A549 (cell line): ENCODE measurements at regions not wholly inside any gene's neighbourhood (a gene's known extent, or its start where the extent isn't known, plus 50 kb on each side); places are given as distances from the start of the nearest gene placed in this dataset.

ENCODE experiments used
- CBX2 ChIP-seq: fragments of 200-600 bp; sonication (generic); IDR thresholded peaks from 2 replicates; pipeline ENCODE4 v1.6.1; 2016; ENCODE audit warnings: low read depth, mild to moderate bottlenecking, borderline replicate concordance
- CEBPB ChIP-seq, 2 experiments: fragments of >200 bp in 1 of 2; sonication (Bioruptor Twin) in 1 of 2; formaldehyde crosslinking in 1 of 2; IDR thresholded peaks; 2 replicates each; pipeline ENCODE4 v1.6.1; 2012 to 2016
- EHMT2 ChIP-seq: fragments of 200-600 bp; sonication (generic); IDR thresholded peaks from 2 replicates; pipeline ENCODE4 v1.6.1; 2016; ENCODE audit warnings: antibody characterized with exemption, low read depth, mild to moderate bottlenecking, moderate library complexity
- EP300 ChIP-seq, 2 experiments: fragments of >200 bp; sonication (Bioruptor Twin); formaldehyde crosslinking; IDR thresholded peaks; 2 replicates in 1 of 2; 3 replicates in 1 of 2; pipeline ENCODE4 v1.6.1; 2016 to 2017
- ESRRA ChIP-seq: fragments of 150-350 bp; IDR thresholded peaks from 2 replicates; pipeline ENCODE4 v1.6.1; 2014; ENCODE audit warnings: mild to moderate bottlenecking, low read length, borderline replicate concordance
- POLR2A ChIP-seq: IDR thresholded peaks from 2 replicates; pipeline ENCODE4 v1.6.1; 2012; ENCODE audit warnings: mild to moderate bottlenecking, low read length
- RAD21 ChIP-seq, 2 experiments: fragments of >200 bp in 1 of 2; sonication (Bioruptor Twin) in 1 of 2; formaldehyde crosslinking in 1 of 2; IDR thresholded peaks in 1 of 2; conservative IDR thresholded peaks in 1 of 2; 2 replicates in 1 of 2; 3 replicates in 1 of 2; pipeline ENCODE4 v1.6.1; 2012 to 2018; ENCODE audit warnings: inconsistent platforms in 1 of 2
- RFX5 ChIP-seq: fragments of 450-650 bp; IDR thresholded peaks from 2 replicates; pipeline ENCODE4 v1.7.1; 2014; ENCODE audit warnings: antibody characterized with exemption, mild to moderate bottlenecking, moderate library complexity
- SREBF2 ChIP-seq: fragments of 450-650 bp; IDR thresholded peaks from 2 replicates; pipeline ENCODE4 v1.6.1; 2014; ENCODE audit warnings: mild to moderate bottlenecking, moderate library complexity
- TF ChIP-seq, protein P1 (sequence below): fragments of 250-450 bp; sonication (Bioruptor Pico); IDR thresholded peaks from 2 replicates; pipeline ENCODE4 v1.5.0; 2021; ENCODE audit warnings: mild to moderate bottlenecking, moderate library complexity, borderline replicate concordance
- TF ChIP-seq, protein P2 (sequence below): fragments of 200-600 bp; sonication (generic); IDR thresholded peaks from 2 replicates; pipeline ENCODE4 v1.6.1; 2016; ENCODE audit warnings: antibody characterized with exemption, mild to moderate bottlenecking, moderate library complexity
- TF ChIP-seq, protein P3 (sequence below): fragments of >200 bp; sonication (Bioruptor Twin); formaldehyde crosslinking; IDR thresholded peaks from 3 replicates; pipeline ENCODE4 v1.5.1; 2016
- TF ChIP-seq, protein P4 (sequence below): IDR thresholded peaks from 2 replicates; pipeline ENCODE4 v1.6.1; 2012

DNA sequence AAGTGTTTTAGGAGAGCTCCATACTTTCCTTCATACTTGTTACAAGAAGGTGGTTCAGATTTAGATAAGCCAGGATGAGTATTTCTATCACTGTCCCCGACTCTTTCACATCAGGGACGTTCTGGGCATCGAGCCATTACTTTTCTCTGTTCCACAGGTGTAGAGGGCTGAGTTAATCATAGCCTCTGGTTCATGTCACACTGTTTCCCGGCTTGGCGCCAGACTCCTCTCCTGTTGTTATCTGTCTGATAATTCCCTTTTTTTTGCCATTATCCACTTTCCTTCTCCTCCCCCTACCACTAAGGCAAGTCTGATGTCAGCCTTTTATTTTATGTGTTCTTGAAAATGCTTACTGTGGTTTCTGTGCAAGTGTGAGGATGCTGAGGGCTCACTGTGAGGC lies 593.4 kb downstream of the UTRN start:
- no peak for TF ChIP-seq POLR2A
- TF ChIP-seq, protein P1, sequence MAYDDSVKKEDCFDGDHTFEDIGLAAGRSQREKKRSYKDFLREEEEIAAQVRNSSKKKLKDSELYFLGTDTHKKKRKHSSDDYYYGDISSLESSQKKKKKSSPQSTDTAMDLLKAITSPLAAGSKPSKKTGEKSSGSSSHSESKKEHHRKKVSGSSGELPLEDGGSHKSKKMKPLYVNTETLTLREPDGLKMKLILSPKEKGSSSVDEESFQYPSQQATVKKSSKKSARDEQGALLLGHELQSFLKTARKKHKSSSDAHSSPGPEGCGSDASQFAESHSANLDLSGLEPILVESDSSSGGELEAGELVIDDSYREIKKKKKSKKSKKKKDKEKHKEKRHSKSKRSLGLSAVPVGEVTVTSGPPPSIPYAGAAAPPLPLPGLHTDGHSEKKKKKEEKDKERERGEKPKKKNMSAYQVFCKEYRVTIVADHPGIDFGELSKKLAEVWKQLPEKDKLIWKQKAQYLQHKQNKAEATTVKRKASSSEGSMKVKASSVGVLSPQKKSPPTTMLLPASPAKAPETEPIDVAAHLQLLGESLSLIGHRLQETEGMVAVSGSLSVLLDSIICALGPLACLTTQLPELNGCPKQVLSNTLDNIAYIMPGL (CRISPR knock-in tag): no peak
- no peak for TF ChIP-seq EP300 (IDR thresholded peaks at IDR 0.05)
- TF ChIP-seq EHMT2: no peak
- no peak for TF ChIP-seq CEBPB (IDR thresholded peaks at IDR 0.05)
- TF ChIP-seq, protein P2, sequence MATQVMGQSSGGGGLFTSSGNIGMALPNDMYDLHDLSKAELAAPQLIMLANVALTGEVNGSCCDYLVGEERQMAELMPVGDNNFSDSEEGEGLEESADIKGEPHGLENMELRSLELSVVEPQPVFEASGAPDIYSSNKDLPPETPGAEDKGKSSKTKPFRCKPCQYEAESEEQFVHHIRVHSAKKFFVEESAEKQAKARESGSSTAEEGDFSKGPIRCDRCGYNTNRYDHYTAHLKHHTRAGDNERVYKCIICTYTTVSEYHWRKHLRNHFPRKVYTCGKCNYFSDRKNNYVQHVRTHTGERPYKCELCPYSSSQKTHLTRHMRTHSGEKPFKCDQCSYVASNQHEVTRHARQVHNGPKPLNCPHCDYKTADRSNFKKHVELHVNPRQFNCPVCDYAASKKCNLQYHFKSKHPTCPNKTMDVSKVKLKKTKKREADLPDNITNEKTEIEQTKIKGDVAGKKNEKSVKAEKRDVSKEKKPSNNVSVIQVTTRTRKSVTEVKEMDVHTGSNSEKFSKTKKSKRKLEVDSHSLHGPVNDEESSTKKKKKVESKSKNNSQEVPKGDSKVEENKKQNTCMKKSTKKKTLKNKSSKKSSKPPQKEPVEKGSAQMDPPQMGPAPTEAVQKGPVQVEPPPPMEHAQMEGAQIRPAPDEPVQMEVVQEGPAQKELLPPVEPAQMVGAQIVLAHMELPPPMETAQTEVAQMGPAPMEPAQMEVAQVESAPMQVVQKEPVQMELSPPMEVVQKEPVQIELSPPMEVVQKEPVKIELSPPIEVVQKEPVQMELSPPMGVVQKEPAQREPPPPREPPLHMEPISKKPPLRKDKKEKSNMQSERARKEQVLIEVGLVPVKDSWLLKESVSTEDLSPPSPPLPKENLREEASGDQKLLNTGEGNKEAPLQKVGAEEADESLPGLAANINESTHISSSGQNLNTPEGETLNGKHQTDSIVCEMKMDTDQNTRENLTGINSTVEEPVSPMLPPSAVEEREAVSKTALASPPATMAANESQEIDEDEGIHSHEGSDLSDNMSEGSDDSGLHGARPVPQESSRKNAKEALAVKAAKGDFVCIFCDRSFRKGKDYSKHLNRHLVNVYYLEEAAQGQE: no peak
- TF ChIP-seq, protein P3, sequence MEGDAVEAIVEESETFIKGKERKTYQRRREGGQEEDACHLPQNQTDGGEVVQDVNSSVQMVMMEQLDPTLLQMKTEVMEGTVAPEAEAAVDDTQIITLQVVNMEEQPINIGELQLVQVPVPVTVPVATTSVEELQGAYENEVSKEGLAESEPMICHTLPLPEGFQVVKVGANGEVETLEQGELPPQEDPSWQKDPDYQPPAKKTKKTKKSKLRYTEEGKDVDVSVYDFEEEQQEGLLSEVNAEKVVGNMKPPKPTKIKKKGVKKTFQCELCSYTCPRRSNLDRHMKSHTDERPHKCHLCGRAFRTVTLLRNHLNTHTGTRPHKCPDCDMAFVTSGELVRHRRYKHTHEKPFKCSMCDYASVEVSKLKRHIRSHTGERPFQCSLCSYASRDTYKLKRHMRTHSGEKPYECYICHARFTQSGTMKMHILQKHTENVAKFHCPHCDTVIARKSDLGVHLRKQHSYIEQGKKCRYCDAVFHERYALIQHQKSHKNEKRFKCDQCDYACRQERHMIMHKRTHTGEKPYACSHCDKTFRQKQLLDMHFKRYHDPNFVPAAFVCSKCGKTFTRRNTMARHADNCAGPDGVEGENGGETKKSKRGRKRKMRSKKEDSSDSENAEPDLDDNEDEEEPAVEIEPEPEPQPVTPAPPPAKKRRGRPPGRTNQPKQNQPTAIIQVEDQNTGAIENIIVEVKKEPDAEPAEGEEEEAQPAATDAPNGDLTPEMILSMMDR: no peak
- TF ChIP-seq SREBF2: no peak
- no peak for TF ChIP-seq RFX5
- no peak for TF ChIP-seq ESRRA
- TF ChIP-seq, protein P4, sequence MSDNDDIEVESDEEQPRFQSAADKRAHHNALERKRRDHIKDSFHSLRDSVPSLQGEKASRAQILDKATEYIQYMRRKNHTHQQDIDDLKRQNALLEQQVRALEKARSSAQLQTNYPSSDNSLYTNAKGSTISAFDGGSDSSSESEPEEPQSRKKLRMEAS: no peak
- TF ChIP-seq CBX2: no peak
- no peak for TF ChIP-seq RAD21 (conservative IDR thresholded peaks at IDR 0.05 in 1 of 2, IDR thresholded peaks at IDR 0.05 in 1 of 2)
